Loucy (cell line): ENCODE measurements at regions not wholly inside any gene's neighbourhood (a gene's known extent, or its start where the extent isn't known, plus 50 kb on each side); places are given as distances from the start of the nearest gene placed in this dataset.
"Not testable (repeated sequence)": the region's sequence is repeated elsewhere in the genome, so short reads cannot be mapped to it uniquely, and the experiment has no call there.

Experiments
- H2AFZ ChIP-seq: fragments of 200-600 bp; sonication (generic); 2 replicates; pipeline ENCODE4 v1.6.0; 2016; ENCODE audit warnings: antibody characterized with exemption, mild to moderate bottlenecking, low read length, moderate library complexity
- H3F3A ChIP-seq: fragments of 200-600 bp; 2 replicates; pipeline ENCODE4 v1.6.0; 2016; ENCODE audit warnings: antibody characterized with exemption, low read depth, mild to moderate bottlenecking
- H3K27me3 ChIP-seq: fragments of 200-600 bp; sonication (generic); 2 replicates; pipeline ENCODE4 v1.6.1; 2014; ENCODE audit warnings: low read length, mild to moderate bottlenecking; ENCODE audit not compliant: insufficient read depth, poor library complexity, severe bottlenecking
- H3K36me3 ChIP-seq: fragments of 200-600 bp; sonication (generic); 2 replicates; pipeline ENCODE4 v1.6.1; 2016; ENCODE audit warnings: low read length; ENCODE audit not compliant: insufficient read depth
- H3K4me1 ChIP-seq: fragments of 200-600 bp; sonication (generic); 2 replicates; pipeline ENCODE4 v1.5.1; 2014; ENCODE audit warnings: low read length, mild to moderate bottlenecking; ENCODE audit not compliant: insufficient read depth, poor library complexity, severe bottlenecking
- H3K4me2 ChIP-seq: fragments of 200-600 bp; sonication (generic); 2 replicates; pipeline ENCODE4 v1.6.0; 2014; ENCODE audit warnings: antibody characterized with exemption, low read length, low read depth, mild to moderate bottlenecking; ENCODE audit not compliant: poor library complexity, severe bottlenecking
- H3K4me3 ChIP-seq: fragments of 200-600 bp; sonication (generic); 2 replicates; pipeline ENCODE4 v1.5.1; 2014; ENCODE audit warnings: low read length, mild to moderate bottlenecking, mixed read lengths; ENCODE audit not compliant: poor library complexity, severe bottlenecking
- H3K79me2 ChIP-seq: fragments of 200-600 bp; sonication (generic); 2 replicates; pipeline ENCODE4 v1.6.1; 2014; ENCODE audit warnings: low read length; ENCODE audit not compliant: insufficient read depth
- H3K9ac ChIP-seq: fragments of 200-600 bp; sonication (generic); 2 replicates; pipeline ENCODE4 v1.6.0; 2014; ENCODE audit warnings: mild to moderate bottlenecking, low read depth, low read length, moderate library complexity; ENCODE audit not compliant: poor library complexity, severe bottlenecking
- H3K9me2 ChIP-seq: fragments of 200-600 bp; sonication (generic); replicated peaks from 2 replicates; pipeline ENCODE4 v1.6.1; 2016; ENCODE audit warnings: low read depth, low read length, mixed read lengths
- H3K9me3 ChIP-seq: fragments of 200-600 bp; sonication (generic); 2 replicates; pipeline ENCODE4 v1.6.1; 2014; ENCODE audit warnings: mild to moderate bottlenecking, antibody characterized with exemption, low read length, low read depth; ENCODE audit not compliant: insufficient read depth
- H4K20me1 ChIP-seq: fragments of 200-600 bp; sonication (generic); 2 replicates; pipeline ENCODE4 v1.6.0; 2014; ENCODE audit warnings: antibody characterized with exemption, low read length, mild to moderate bottlenecking; ENCODE audit not compliant: insufficient read depth, poor library complexity, severe bottlenecking
- EZH2phosphoT487 ChIP-seq: fragments of 200-600 bp; IDR thresholded peaks from 2 replicates; pipeline ENCODE4 v1.6.1; 2018; ENCODE audit warnings: antibody characterized with exemption, mild to moderate bottlenecking, moderate library complexity, borderline replicate concordance
- TF ChIP-seq, protein P1 (sequence below): fragments of 200-600 bp; sonication (generic); conservative IDR thresholded peaks from 2 replicates; pipeline ENCODE4 v1.5.1; 2014; ENCODE audit warnings: mild to moderate bottlenecking, antibody characterized with exemption, low read length

DNA sequence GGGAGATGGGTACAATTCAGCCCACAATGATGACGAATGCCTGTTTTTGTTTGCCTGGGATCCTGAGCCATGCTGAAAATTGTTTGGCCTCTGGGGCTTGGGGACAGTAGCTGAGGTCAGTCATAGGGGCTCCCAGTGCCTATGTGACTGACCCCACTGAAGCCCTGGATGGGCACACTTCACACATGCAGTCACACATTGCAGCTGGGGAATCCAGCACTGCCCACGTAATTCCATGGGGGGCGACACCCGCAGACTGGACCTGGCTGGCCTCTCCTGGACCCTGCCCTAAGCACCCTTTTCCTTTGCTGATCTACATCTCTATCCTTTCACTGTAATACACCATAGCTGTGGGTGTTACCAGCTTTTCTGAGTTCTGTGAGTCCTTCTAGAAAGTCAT is 295.2 kb upstream of the HS6ST1 start:
- H3K9me2 ChIP-seq, result no peaks in the 10 kb centered on the region
- H3K9me3 ChIP-seq, result no peaks in the 10 kb centered on the region
- H3K9ac ChIP-seq, result no peak overlapping the region
- H3K36me3 ChIP-seq, result no peaks in the 10 kb centered on the region
- no peak overlapping the region for H2AFZ ChIP-seq
- no peak overlapping the region for H3K4me3 ChIP-seq
- H4K20me1 ChIP-seq, result no peaks in the 10 kb centered on the region
- no peaks in the 10 kb centered on the region for H3F3A ChIP-seq
- peaks cover 10% of the 10 kb centered on the region for H3K4me1 ChIP-seq
- no peaks in the 10 kb centered on the region for H3K27me3 ChIP-seq
- H3K4me2 ChIP-seq, result no peak overlapping the region
- H3K79me2 ChIP-seq, result no peaks in the 10 kb centered on the region
- TF ChIP-seq, protein P1, sequence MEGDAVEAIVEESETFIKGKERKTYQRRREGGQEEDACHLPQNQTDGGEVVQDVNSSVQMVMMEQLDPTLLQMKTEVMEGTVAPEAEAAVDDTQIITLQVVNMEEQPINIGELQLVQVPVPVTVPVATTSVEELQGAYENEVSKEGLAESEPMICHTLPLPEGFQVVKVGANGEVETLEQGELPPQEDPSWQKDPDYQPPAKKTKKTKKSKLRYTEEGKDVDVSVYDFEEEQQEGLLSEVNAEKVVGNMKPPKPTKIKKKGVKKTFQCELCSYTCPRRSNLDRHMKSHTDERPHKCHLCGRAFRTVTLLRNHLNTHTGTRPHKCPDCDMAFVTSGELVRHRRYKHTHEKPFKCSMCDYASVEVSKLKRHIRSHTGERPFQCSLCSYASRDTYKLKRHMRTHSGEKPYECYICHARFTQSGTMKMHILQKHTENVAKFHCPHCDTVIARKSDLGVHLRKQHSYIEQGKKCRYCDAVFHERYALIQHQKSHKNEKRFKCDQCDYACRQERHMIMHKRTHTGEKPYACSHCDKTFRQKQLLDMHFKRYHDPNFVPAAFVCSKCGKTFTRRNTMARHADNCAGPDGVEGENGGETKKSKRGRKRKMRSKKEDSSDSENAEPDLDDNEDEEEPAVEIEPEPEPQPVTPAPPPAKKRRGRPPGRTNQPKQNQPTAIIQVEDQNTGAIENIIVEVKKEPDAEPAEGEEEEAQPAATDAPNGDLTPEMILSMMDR, result no peak
- TF ChIP-seq EZH2phosphoT487, result no peak

DNA sequence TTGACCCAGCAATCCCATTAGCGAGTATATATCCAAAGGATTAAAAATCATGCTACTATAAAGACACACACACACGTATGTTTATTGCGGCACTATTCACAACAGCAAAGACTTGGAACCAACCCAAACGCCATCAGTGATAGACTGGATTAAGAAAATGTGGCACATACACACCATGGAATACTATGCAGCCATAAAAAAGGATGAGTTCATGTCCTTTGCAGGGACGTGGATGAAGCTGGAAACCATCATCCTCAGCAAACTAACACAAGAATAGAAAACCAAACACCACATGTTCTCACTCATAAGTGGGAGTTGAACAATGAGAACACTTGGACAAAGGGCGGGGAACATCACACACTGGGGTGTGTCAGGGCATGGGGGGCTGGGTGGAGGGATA is 296.2 kb upstream of the HS6ST1 start:
- not testable (repeated sequence) for H3K9ac ChIP-seq, H3K4me2 ChIP-seq, H3K79me2 ChIP-seq, H3K27me3 ChIP-seq, H3K4me3 ChIP-seq, H2AFZ ChIP-seq, H3K9me3 ChIP-seq, H3K9me2 ChIP-seq, H3K36me3 ChIP-seq, H3F3A ChIP-seq, H4K20me1 ChIP-seq
- peaks cover 10% of the 10 kb centered on the region for H3K4me1 ChIP-seq

DNA sequence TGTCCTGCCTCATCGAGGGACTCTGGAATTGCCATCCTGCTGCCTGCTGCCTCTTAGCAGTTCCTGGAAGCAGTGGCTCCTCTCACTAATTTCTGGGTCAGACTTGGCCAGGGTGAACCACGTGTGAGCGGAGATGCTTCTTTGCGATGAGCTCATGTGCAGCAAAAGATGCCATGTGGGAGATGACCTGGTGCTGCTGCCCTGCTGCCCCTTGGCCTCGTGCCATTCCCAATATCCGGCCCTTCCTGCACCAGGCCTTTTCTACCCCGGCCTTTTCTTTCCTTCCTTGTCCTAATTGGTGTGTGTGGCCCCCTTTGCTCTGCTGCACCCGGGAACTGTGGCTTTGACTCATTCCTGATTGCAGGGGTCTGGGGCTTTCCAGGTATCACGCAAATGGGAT is 296.9 kb upstream of the HS6ST1 start:
- Histone ChIP-seq H3K9me2 (no peaks in the 10 kb centered on the region), H3K9ac (no peak overlapping the region), H4K20me1 (no peaks in the 10 kb centered on the region), H3K4me1 (peaks cover 10% of the 10 kb centered on the region), H3F3A (no peaks in the 10 kb centered on the region), H3K4me2 (no peak overlapping the region), H3K36me3 (no peaks in the 10 kb centered on the region), H3K27me3 (no peaks in the 10 kb centered on the region), H3K79me2 (no peaks in the 10 kb centered on the region), H3K4me3 (no peak overlapping the region), H2AFZ (no peak overlapping the region), H3K9me3 (no peaks in the 10 kb centered on the region)
- TF ChIP-seq, protein P1, result no peak
- TF ChIP-seq EZH2phosphoT487, result no peak

DNA sequence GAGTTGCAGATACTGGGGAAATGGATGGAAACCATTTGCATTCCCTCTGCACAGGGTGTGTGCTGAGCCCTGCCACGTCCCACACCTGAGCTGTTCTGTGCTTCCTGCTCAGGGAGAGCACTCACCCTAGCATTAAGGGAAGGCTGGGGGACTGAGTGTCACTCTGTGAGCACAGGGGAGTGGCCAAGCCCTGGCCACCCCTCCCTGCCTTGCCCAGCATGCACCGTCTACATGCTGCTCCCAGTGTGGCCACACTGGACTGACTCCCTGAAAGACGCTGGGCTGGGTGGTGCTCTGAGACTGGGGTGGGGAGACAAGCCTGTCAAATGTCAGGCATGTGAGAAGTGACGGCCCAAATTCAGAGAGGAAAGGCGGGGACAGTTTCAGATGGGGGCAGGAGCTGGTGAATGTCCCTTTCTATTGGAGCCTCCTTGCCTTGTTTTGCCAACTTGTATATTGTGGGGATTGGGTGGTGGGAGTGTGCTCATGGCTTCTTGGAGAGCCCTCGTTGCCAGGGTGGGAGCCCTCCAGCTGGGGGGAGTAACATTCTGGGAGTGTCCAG is 298.4 kb upstream of the HS6ST1 start:
- TF ChIP-seq EZH2phosphoT487, result no peak
- TF ChIP-seq, protein P1, result no peak
- no peaks in the 10 kb centered on the region for H3K9me3 ChIP-seq
- peaks cover 10% of the 10 kb centered on the region for H3K4me1 ChIP-seq
- no peak overlapping the region for H2AFZ ChIP-seq
- no peaks in the 10 kb centered on the region for H3F3A ChIP-seq
- H3K79me2 ChIP-seq, result no peaks in the 10 kb centered on the region
- no peaks in the 10 kb centered on the region for H3K9me2 ChIP-seq
- H4K20me1 ChIP-seq, result no peaks in the 10 kb centered on the region
- no peak overlapping the region for H3K4me3 ChIP-seq
- H3K36me3 ChIP-seq, result no peaks in the 10 kb centered on the region
- no peak overlapping the region for H3K4me2 ChIP-seq
- H3K27me3 ChIP-seq, result no peaks in the 10 kb centered on the region
- no peak overlapping the region for H3K9ac ChIP-seq
